Middle frontal gyrus (tissue), 1 donor: ENCODE measurements at regions not wholly inside any gene's neighbourhood (a gene's known extent, or its start where the extent isn't known, plus 50 kb on each side); places are given as distances from the start of the nearest gene placed in this dataset.

Experiments used
- DNase-seq: peaks from one replicate; pipeline ENCODE4 v3.0.0-alpha.2; 2015; ENCODE audit warnings: low spot score; ENCODE audit errors: extremely low spot score

- no peak for DNase-seq
These were observed 108.4 kb upstream of the DCBLD2 start for GRCh38 chr3:99009851-99010250.

DNA sequence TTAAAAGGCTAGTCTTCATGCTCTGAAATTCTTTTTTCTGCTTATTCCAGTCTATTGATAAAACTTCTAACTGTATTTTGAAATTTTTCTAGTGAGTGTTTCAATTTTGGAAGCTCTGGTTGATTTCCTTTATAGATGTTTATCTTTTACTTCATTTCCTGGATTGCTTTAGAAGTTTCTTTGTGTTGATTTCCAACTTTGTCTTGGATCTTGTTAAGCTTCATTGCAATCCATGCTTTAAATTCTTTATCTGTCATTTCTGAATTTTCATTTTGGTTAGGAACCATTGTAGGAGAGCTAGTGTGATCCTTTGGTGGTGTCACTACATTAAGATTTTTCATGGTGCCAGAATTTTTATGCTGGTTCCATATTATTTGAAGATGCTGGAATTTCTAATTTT is 105.2 kb upstream of the DCBLD2 start:
- no peak for DNase-seq

DNA sequence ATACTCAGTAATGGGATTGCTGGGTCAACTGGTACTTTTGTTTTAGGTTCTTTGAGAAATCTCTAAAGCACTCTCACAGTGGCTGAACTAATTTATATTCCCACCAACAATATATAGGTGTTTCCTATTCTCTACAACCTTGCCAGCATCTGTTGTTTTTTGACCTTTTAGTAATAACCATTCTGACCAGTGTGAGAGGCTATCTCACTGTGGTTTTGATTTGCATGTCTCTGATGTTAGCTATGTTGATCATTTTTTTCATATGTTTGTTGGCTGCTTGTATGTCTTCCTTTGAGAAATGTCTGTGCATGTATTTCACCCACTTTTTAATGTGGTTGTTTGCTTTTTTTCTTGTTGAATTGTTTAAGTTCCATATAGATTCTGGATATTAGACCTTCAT is 98.2 kb upstream of the DCBLD2 start:
- DNase-seq: no peak

- DNase-seq: peak; percentile 21
These were observed 92.8 kb upstream of the DCBLD2 start for GRCh38 chr3:98994128-98994762.

- no peak for DNase-seq
These were observed 89.9 kb upstream of the DCBLD2 start for GRCh38 chr3:98991393-98991792.

DNA sequence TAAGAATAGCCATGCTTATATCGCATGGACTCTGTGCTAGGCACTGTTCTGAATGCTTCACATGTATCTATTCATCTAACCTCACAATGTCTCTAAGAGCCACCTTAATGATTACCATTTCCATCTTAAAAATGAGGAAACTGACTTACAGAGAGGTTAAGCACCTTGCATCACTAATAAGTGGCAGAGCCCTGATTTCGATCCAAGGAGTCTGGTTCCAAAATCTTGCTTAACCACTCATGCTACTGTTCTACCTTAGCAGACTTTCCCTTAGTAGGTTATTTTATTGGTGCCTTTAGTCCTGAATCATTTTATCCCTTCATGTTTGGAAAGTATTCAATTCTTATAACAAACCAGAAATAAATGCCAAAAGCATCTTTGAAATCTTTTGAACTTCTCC is 89.2 kb upstream of the DCBLD2 start:
- DNase-seq: no peak

DNA sequence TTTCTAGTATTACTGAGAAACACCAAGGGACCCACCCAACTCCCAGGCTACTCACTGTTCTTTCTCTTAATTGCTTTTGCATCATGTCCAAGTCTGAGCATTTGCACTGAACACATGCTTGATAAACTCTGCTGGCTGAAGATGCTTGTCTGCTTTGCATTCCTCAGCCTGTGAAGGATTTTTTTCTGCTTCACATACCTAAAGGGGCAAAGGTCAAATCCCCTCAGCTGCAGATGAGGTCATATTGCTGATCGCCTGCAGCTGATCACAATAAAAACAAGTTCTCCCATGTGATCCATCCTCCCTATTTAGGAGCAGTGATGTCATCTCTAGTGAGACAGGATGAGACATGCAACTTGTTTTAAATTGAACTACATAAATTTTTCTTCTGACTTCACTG is 84.6 kb upstream of the DCBLD2 start:
- no peak for DNase-seq

DNA sequence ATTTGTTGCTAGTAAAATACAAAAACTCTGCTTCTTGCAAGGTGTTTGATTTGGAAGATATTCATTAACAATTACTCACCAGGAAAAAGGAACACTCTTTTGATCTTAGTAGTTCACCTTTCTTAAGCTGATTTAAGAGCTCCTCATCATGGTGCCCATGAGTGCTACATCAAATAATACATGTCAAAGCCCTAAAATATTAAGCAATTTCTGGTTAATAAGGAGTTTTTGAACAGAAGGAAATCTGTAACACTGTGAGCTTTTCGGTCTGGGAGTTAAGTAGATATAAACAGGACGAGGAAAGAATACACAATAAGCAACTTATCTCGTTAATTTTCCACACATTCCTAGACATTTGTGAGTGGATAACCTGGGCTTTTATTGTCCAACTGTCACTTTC is 83.9 kb upstream of the DCBLD2 start:
- DNase-seq: no peak

GRCh38 chr3:98984024-98984423 is 82.5 kb upstream of the DCBLD2 start:
- no peak for DNase-seq

- no peak for DNase-seq
These were observed 80.9 kb upstream of the DCBLD2 start for GRCh38 chr3:98982351-98982750.

- DNase-seq: no peak
These were observed 79.6 kb upstream of the DCBLD2 start for GRCh38 chr3:98980915-98981596.

DNA sequence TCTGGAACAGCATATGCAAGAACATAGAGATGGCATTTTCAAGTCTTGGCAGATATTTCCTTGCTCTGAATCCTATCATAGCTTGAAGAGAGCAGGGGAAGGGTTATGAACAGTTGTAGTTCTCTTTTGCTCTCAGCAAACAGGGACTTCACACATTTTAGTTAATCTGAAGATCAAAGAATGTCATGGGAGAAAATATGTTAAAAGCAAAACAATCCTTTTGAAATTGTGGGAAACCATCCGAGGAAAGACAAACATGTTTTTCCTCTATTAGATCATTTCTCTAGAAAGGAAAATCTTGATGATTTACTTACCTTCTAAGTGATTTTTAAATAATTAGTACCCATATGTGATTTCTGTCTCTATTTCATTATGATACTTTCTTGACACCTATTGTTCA is 77.8 kb upstream of the DCBLD2 start:
- no peak for DNase-seq

DNA sequence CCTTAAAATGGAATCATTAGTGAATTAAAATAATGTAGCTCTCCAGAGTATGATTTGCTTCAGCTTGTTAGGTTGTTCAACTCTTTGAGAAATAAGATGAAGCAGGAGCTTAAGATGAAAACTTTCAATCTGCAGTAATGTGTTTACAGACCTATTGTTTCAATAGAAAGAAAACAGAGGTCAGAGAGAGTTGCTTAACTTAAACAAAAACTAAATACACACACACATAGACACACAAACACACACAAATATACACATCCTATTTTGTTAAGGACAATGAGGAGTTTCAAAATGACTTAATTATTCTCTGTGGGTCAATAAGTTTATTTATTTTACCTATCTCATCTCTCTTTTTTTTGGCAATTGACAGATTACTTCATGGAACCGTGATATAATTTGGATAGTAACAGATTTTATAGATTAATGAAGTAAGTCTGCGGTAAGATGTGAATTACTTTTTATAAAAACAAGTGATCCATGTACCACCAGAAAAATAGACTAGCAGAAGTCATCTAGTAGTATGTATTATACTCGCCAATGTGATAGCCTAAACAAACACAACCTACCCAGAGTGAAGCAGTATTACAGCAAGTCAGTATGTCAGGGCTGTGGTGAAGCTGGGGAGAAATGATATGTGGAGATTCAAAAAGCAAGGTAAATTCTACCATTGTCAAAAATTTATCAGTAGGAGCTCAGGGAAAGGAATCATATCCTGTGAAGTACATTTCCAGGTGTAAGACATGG is 76.7 kb upstream of the DCBLD2 start:
- DNase-seq: no peak

DNA sequence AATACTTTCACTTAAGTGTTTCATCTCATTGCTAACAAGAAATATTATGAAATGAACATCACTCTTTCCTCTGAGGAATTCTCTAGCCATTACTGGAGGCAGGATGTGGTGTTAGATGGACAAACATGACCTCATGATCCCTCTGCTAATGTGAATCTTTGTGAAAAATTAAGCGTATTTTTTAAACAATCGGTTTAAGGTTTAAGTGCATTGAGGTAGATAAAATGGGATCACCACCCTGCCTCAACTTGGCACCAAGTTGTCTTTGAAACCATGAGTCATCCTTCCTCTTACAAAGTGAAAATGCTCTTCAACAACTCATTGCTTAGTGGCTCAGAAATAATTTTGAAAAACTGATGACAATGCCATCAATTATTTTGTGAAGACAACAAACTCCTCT is 76.0 kb upstream of the DCBLD2 start:
- no peak for DNase-seq

GRCh38 chr3:98974442-98974841 is 72.9 kb upstream of the DCBLD2 start:
- DNase-seq: no peak

DNA sequence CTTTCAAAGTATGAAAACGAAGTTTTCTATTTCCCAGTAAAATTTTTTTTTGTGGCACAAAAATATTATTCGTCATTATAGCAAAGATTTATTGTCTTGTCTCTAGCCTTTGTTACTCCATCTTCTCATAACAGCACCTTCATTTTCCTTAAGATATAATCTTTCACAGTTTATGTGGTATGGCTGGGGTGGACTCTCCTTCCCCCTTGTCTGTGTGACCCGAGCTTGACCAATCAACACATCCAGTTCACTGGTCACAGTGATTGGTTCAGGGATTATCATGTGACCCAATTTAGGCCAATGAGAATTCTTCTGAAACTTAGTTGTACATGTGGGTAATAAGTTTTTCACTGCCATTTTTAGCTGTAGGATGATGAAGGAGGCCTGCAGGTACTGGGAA is 71.2 kb upstream of the DCBLD2 start:
- DNase-seq: no peak

DNA sequence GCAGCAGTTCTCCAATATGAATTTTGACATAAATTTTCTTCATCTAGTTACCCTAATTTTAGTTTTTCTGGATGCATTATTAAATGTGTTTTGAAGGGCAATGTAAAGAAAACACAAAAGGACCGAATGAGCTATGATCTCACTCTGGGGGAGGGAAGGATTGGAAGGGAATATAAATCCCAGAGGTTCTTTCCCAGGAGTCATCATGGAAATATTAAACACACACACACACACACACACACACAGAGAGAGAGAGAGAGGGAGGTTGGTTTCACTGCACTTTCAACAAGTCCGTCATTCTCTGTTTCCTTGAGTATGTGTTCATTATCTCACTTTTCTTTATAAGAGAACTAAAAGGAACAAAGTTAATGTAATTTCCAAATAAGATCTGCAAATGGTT is 70.7 kb upstream of the DCBLD2 start:
- DNase-seq: no peak

DNA sequence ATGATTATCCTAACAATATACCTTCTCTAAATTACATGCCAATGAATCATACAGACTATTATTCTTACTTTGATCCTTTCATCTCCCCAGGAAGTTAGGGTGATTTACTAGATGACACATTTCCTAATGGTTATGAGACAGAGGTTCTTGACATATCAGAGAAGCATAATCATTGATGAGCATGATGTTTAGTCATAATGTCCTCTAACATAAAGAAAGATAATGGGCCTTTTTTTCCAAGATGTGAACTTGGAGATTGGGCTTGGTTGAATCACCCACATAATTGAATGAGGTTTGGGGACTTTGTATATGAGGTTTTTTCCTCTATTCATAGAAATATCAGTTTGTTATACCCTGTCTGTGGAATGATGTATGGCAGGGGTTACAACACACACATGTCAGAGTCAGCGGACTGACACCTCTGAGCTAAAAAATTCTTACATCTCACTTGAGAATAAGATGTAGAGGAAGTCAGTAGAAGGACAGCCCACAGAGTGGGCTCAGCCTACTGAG is 69.7 kb upstream of the DCBLD2 start:
- DNase-seq: no peak

- no peak for DNase-seq
These were observed 67.8 kb upstream of the DCBLD2 start for GRCh38 chr3:98969295-98969694.

DNA sequence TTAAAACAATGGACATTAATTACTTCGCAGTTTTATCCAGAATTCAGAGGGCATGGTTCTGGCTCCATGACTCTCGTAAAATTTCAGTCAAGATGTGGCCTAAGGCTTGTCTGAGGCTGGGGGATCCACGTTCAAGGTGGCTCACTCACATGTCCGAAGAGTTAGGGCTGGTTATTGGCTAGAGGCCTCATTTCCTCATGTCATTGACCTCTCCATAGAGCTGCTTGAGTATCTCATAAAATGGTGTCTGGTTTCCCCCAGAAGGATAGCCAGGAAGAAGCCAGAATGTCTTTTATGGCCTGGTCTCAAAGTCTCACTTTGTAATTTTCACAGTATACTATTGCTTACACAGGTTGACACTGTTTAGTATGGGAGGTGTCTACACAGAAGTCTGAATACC is 67.3 kb upstream of the DCBLD2 start:
- no peak for DNase-seq

DNA sequence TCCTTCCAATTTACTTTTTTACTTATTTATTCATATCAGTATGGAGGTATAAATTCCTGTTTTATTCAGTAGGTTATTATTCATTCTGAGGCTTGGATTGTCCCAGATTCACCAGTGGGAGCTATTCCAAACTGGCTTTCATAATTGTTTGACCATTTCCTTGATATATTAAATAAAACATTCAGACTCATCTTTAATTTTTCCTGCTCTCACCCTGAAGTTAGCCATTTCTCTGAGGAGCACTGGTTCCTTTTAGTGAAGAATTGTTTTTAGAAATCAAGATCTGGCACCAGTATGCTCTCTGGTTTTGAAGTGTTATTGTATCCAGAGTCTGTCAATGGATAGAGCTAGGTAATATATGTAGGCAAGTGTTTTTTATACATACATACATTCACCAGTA is 66.9 kb upstream of the DCBLD2 start:
- DNase-seq: no peak

GRCh38 chr3:98967758-98968157 is 66.3 kb upstream of the DCBLD2 start:
- DNase-seq: no peak
